Progenitor cell of endocrine pancreas (in vitro differentiated cells): ENCODE measurements at regions not wholly inside any gene's neighbourhood (a gene's known extent, or its start where the extent isn't known, plus 50 kb on each side); places are given as distances from the start of the nearest gene placed in this dataset.

ENCODE experiments used
- DNase-seq: peaks from one replicate; pipeline ENCODE4 v3.0.0; 2021; ENCODE audit warnings: low spot score; ENCODE audit not compliant: unreplicated experiment
- H3K27ac Mint-ChIP-seq: 2 replicates; pipeline ENCODE4 v1.8.0; 2021; ENCODE audit warnings: mild to moderate bottlenecking, moderate library complexity, mixed read lengths
- H3K27me3 Mint-ChIP-seq: 2 replicates; pipeline ENCODE4 v1.8.0; 2021; ENCODE audit warnings: mixed read lengths
- H3K36me3 Mint-ChIP-seq: 2 replicates; pipeline ENCODE4 v1.8.0; 2022; ENCODE audit warnings: mixed read lengths; ENCODE audit not compliant: insufficient read depth
- H3K4me1 Mint-ChIP-seq: 2 replicates; pipeline ENCODE4 v1.8.0; 2021; ENCODE audit warnings: low read depth, mixed read lengths
- H3K4me3 Mint-ChIP-seq: 2 replicates; pipeline ENCODE4 v1.8.0; 2021; ENCODE audit warnings: low read depth, mild to moderate bottlenecking, moderate library complexity, mixed read lengths
- H3K9me3 Mint-ChIP-seq: 2 replicates; pipeline ENCODE4 v1.8.0; 2021; ENCODE audit warnings: low read depth, mixed read lengths
- CTCF ChIP-seq: fragments of 200-600 bp; sonication (generic); IDR thresholded peaks from one replicate; pipeline ENCODE4 v1.5.0; 2021; ENCODE audit warnings: antibody characterized with exemption, mild to moderate bottlenecking; ENCODE audit not compliant: unreplicated experiment

GRCh38 chr13:21898459-21898858 lies 227.6 kb downstream of the FGF9 start:
- no peak for DNase-seq
- Mint-ChIP-seq H3K27me3 (peaks cover 3% of the 10 kb centered on the region), H3K4me1 (peaks cover 14% of the 10 kb centered on the region), H3K36me3 (no peaks in the 10 kb centered on the region), H3K27ac (no peak overlapping the region), H3K9me3 (no peaks in the 10 kb centered on the region), H3K4me3 (no peak overlapping the region)
- no peak for TF ChIP-seq CTCF

GRCh38 chr13:21898945-21899344 lies 228.1 kb downstream of the FGF9 start:
- TF ChIP-seq CTCF, result no peak
- Mint-ChIP-seq H3K36me3 (no peaks in the 10 kb centered on the region), H3K4me1 (peaks cover 15% of the 10 kb centered on the region), H3K27ac (no peak overlapping the region), H3K9me3 (no peaks in the 10 kb centered on the region), H3K4me3 (no peak overlapping the region), H3K27me3 (peaks cover 3% of the 10 kb centered on the region)
- DNase-seq, result no peak

DNA sequence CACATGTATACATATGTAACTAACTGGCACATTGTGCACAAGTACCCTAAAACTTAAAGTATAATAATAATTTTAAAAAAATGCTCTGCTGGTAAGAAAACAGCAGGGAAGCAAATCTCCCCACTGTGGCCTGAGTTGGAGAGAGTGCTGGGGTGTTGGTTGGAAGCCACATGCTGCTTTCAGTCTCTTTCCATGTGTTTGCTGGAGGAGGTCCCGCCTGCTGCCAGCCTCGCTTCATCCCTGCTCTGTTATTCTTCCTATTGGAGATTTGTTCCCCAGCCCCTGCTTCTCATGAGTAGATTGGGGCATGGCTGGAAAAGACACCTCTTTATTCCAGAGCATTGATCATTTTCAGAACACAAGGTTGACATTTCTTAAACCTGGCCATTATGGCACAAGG lies 230.5 kb downstream of the FGF9 start:
- Mint-ChIP-seq H3K9me3 (no peaks in the 10 kb centered on the region), H3K36me3 (no peaks in the 10 kb centered on the region), H3K4me1 (peaks cover 15% of the 10 kb centered on the region), H3K4me3 (no peak overlapping the region), H3K27ac (no peak overlapping the region), H3K27me3 (no peaks in the 10 kb centered on the region)
- no peak for TF ChIP-seq CTCF
- DNase-seq, result no peak

DNA sequence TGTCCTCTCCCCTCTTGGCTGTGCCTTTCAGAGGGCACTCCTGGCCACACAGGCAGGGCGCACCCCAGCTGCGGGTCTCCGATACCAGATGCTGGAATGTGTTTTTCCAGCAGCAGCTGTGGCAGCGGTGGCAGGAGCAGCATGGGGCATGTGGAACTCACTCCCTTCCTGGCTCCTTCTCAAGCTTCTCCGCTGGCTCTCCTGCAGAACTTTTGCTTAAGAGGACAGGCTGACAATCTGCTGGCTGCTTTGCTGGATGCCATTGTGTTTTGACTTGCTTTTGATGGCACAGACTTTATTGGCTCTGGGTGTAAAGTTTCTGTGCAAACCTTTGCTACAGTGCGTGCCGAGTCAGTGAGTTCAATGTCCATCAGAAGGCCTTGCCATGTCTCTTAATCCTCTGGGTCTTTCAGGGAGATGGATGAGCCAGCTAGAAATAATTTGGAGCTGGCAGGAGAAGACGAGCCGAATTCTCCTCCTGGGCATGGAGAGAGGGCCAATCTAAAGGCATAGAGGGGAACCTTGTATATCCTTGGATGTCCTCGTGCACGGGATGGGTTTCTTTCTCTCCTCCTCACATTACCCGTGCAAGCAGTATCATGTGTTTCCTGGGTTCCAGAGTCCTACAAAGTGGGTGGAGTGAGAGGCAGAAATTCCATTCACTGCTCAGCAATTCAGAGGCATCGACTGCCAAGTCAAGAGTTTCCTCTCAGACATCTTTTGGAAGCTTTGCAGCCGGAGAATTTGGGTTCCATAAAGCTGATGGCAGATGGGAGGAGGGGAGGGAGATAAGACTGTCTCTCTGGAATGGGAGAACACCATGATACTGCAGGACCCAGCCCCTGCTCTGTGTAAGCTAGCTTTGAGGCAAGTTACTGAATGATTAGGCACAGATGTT lies 231.2 kb downstream of the FGF9 start:
- Mint-ChIP-seq H3K36me3 (no peaks in the 10 kb centered on the region), H3K4me3 (no peak overlapping the region), H3K27me3 (no peaks in the 10 kb centered on the region), H3K27ac (no peak overlapping the region), H3K4me1 (peaks cover 11% of the 10 kb centered on the region), H3K9me3 (no peaks in the 10 kb centered on the region)
- TF ChIP-seq CTCF, result no peak
- DNase-seq, result no peak

- no peak for TF ChIP-seq CTCF
- no peak for DNase-seq
- H3K36me3 Mint-ChIP-seq, result no peaks in the 10 kb centered on the region
- H3K27me3 Mint-ChIP-seq, result no peaks in the 10 kb centered on the region
- H3K4me3 Mint-ChIP-seq, result no peak overlapping the region
- H3K9me3 Mint-ChIP-seq, result no peaks in the 10 kb centered on the region
- peaks cover 9% of the 10 kb centered on the region for H3K4me1 Mint-ChIP-seq
- no peak overlapping the region for H3K27ac Mint-ChIP-seq
Observed at GRCh38 chr13:21902709-21903098, 231.8 kb downstream of the FGF9 start.
